ENCODE measurements at regions not wholly inside any gene's neighbourhood (a gene's known extent, or its start where the extent isn't known, plus 50 kb on each side); places are given as distances from the start of the nearest gene placed in this dataset.
A peak's percentile ranks its signal among the peaks of the same experiment; 100 is the strongest.

GRCh38 chr2:19774805-19775176, 127.0 kb downstream of the TTC32 start:
- ATAC-seq (no peak), DNase-seq (no peak)
- no peaks in the 10 kb centered on the region for H3K36me3 ChIP-seq
- H3K27me3 ChIP-seq = no peaks in the 10 kb centered on the region
- TF ChIP-seq POLR2A (IDR thresholded peaks at IDR 0.05) = no peak
- TF ChIP-seq CTCF (IDR thresholded peaks at IDR 0.05) = no peak
- WGBS, 4 donors = 84 to 92% (median 87%) methylated on average over 3 of the region's 3 CpGs
- H3K4me1 ChIP-seq = peaks cover 0 to 14% (median 4%) of the 10 kb centered on the region in 12 donors
- H3K4me3 ChIP-seq = no peak overlapping the region
- no peaks in the 10 kb centered on the region for H3K9me3 ChIP-seq
- H3K27ac ChIP-seq = peak overlapping the region in 1 of 12 donors; percentile 5
- intact Hi-C loops (cut with DNase I) = loop anchor here in 1 of 10 donors (5.0 kb wide), 1 partner anchor 78 kb away; no protein-coding TSS in a partner anchor

GRCh38 chr2:19772981-19773380, 128.8 kb downstream of the TTC32 start:
- no peaks in the 10 kb centered on the region for H3K27me3 ChIP-seq
- no peaks in the 10 kb centered on the region for H3K9me3 ChIP-seq
- DNase-seq (no peak), ATAC-seq (no peak)
- no peaks in the 10 kb centered on the region for H3K36me3 ChIP-seq
- TF ChIP-seq POLR2A (IDR thresholded peaks at IDR 0.05) = no peak
- TF ChIP-seq CTCF (IDR thresholded peaks at IDR 0.05) = no peak
- H3K4me1 ChIP-seq = peaks cover 0 to 14% (median 4%) of the 10 kb centered on the region in 12 donors
- H3K4me3 ChIP-seq = no peak overlapping the region
- no peak overlapping the region for H3K27ac ChIP-seq
- WGBS, 4 donors = 85 to 92% (median 87%) methylated on average over 4 of the region's 4 CpGs
- intact Hi-C loops (cut with DNase I) = loop anchor here in 1 of 10 donors (5.0 kb wide), 1 partner anchor 79 kb away; no protein-coding TSS in a partner anchor

DNA sequence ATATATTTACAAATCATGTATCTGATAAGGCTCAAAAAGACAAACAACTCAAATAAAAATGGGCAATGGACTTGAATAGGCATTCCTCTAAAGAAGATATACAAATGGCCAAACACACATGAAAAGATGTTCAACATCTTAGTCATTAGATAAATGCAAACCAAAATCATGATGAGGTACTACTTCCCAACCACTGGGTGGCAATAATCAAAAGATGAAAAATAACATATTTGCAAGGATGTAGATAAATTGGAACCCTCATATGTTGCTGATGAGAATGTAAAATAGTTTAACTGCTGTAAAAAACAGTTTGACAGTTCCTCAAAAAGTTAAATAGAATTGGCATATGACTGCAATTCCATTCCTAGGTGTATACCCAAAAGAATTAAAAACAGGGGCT, 132.3 kb downstream of the TTC32 start:
- ATAC-seq = no peak
- intact Hi-C loops (cut with DNase I) = no loop called here
- no peaks in the 10 kb centered on the region for H3K36me3 ChIP-seq

DNA sequence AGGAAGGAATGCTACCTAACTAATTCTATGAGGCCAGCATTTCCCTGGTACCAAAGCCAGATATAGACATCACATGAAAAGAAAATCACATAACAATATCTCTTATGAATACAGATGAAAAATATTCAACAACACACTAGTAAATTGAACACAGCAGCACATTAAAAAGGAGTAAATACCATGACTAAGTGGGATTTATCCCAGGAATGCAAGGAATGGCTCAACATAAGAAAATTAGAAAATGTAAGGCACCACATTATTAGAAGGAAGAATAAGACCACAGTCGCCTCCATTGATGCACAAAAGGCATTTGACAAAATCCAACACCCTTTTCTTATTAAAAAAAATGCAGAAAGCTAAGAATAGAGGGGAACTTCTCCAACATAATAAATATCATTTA, 133.9 kb downstream of the TTC32 start:
- TF ChIP-seq POLR2A (IDR thresholded peaks at IDR 0.05) = no peak
- TF ChIP-seq CTCF (IDR thresholded peaks at IDR 0.05) = no peak
- Histone ChIP-seq H3K9me3 (peaks cover 0 to 3% (median 0%) of the 10 kb centered on the region in 12 donors), H3K36me3 (no peaks in the 10 kb centered on the region), H3K4me3 (no peak overlapping the region), H3K4me1 (no peaks in the 10 kb centered on the region), H3K27me3 (no peaks in the 10 kb centered on the region), H3K27ac (no peak overlapping the region)
- intact Hi-C loops (cut with DNase I) = no loop called here
- DNase-seq (no peak), ATAC-seq (no peak)
- WGBS, 4 donors = 37 to 94% (median 70%) methylated on average over 1 of the region's 1 CpG

More for the DNA sequence above, 132.3 kb downstream of the TTC32 start:
- H3K9me3 ChIP-seq = peaks cover 0 to 3% (median 0%) of the 10 kb centered on the region in 12 donors
- H3K4me3 ChIP-seq = no peak overlapping the region
- no peaks in the 10 kb centered on the region for H3K27me3 ChIP-seq
- no peak overlapping the region for H3K27ac ChIP-seq
- no peak for DNase-seq
- TF ChIP-seq CTCF (IDR thresholded peaks at IDR 0.05) = peak in 4 of 12 donors; percentile 11 to 29 (median 18)
- TF ChIP-seq POLR2A (IDR thresholded peaks at IDR 0.05) = no peak
- H3K4me1 ChIP-seq = peaks cover 0 to 10% (median 0%) of the 10 kb centered on the region in 12 donors
